Aorta (tissue), 5 donors: ENCODE measurements at regions not wholly inside any gene's neighbourhood (a gene's known extent, or its start where the extent isn't known, plus 50 kb on each side); places are given as distances from the start of the nearest gene placed in this dataset.

Source experiments
- ATAC-seq: fragments of 200-7000 bp; cut with Tn5 transposase; one replicate; pipeline ENCODE4 v1.9.1; 2022; ENCODE audit warnings: moderate library complexity; ENCODE audit not compliant: low FRiP score
- DNase-seq, 2 donors: peaks; one replicate each; pipeline ENCODE4 v3.0.0-alpha.2; 2020
- H3K27ac ChIP-seq, 2 donors: one replicate each; pipeline ENCODE4 v1.5.1; 2013; ENCODE audit warnings: low read length in 2 of 2, mild to moderate bottlenecking in 2 of 2, moderate library complexity in 2 of 2, control low read depth in 1 of 2, inconsistent platforms in 1 of 2, low read depth in 1 of 2
- H3K27me3 ChIP-seq, 2 donors: one replicate each; pipeline ENCODE4 v1.6.1; 2013; ENCODE audit warnings: control low read depth in 1 of 2, low read length in 1 of 2, mild to moderate bottlenecking in 1 of 2, moderate library complexity in 1 of 2; ENCODE audit not compliant: insufficient read depth in 2 of 2, control insufficient read depth in 1 of 2
- H3K36me3 ChIP-seq, 2 donors: one replicate each; pipeline ENCODE4 v1.6.1; 2013; ENCODE audit warnings: control low read depth in 1 of 2, low read length in 1 of 2, mild to moderate bottlenecking in 1 of 2; ENCODE audit not compliant: insufficient read depth in 2 of 2, control insufficient read depth in 1 of 2
- H3K4me1 ChIP-seq, 2 donors: one replicate each; pipeline ENCODE4 v1.6.1; 2013; ENCODE audit warnings: low read length in 2 of 2, control low read depth in 1 of 2, mild to moderate bottlenecking in 1 of 2, moderate library complexity in 1 of 2; ENCODE audit not compliant: insufficient read depth in 2 of 2, control insufficient read depth in 1 of 2
- H3K4me3 ChIP-seq, 2 donors: one replicate each; pipeline ENCODE4 v1.5.1; 2013; ENCODE audit warnings: low read length in 2 of 2, control low read depth in 1 of 2, mild to moderate bottlenecking in 1 of 2
- H3K9me3 ChIP-seq: one replicate; pipeline ENCODE4 v1.6.1; 2013; ENCODE audit warnings: mild to moderate bottlenecking, low read length; ENCODE audit not compliant: control insufficient read depth
- WGBS, 2 donors: extraction: QIAGEN DNeasy Blood & Tissue Kit; methylation state at CpG; one replicate each; pipeline ENCODE4 v1.1.7; 2013; 5-methylcytosine and 5-hydroxymethylcytosine counted together
- intact Hi-C, 2 donors: fragments of 100-400 bp; cut with DNase I; formaldehyde crosslinking; loops; one replicate each; pipeline versions ENCODE4 v1.14.2 to v1.15.0; 2022
- donor health status: healthy with polysubstance abuse.
- donor health status: Bipolar disorder and iron deficiency.
- donor health status: DM: no; HTN: no; CAD: no.
- donor health status: DM: no; HTN: no; CAD: no.
- donor health status: DM: yes; HTN: yes; CAD: no.

- H3K27ac ChIP-seq: no peak overlapping the region
- no peaks in the 10 kb centered on the region for H3K9me3 ChIP-seq
- H3K4me3 ChIP-seq: no peak overlapping the region
- intact Hi-C loops: no loop called here
- DNase-seq (no peak), ATAC-seq (no peak)
- WGBS, 2 donors: 95 to 96% methylated on average over 2 of the region's 2 CpGs
- H3K36me3 ChIP-seq: no peaks in the 10 kb centered on the region
- peaks cover 0 to 2% of the 10 kb centered on the region in 2 donors for H3K4me1 ChIP-seq
- H3K27me3 ChIP-seq: no peaks in the 10 kb centered on the region
These were observed 712.5 kb upstream of the FZD8 start for GRCh38 chr10:36354633-36355032.

GRCh38 chr10:36351159-36351558, 709.1 kb upstream of the FZD8 start:
- H3K27me3 ChIP-seq: no peaks in the 10 kb centered on the region
- no peak overlapping the region for H3K4me3 ChIP-seq
- peaks cover 0 to 2% of the 10 kb centered on the region in 2 donors for H3K4me1 ChIP-seq
- intact Hi-C loops: no loop called here
- DNase-seq (no peak), ATAC-seq (no peak)
- no peak overlapping the region for H3K27ac ChIP-seq
- H3K9me3 ChIP-seq: no peaks in the 10 kb centered on the region
- 12 to 15% methylated on average over 2 of the region's 2 CpGs for WGBS, 2 donors
- no peaks in the 10 kb centered on the region for H3K36me3 ChIP-seq

- 15 to 26% methylated on average over 8 of the region's 8 CpGs for WGBS, 2 donors
- DNase-seq (peak in 1 of 2 donors; percentile 48), ATAC-seq (no peak)
- Histone ChIP-seq H3K4me3 (no peak overlapping the region), H3K4me1 (peaks cover 3 to 6% of the 10 kb centered on the region in 2 donors), H3K27me3 (no peaks in the 10 kb centered on the region), H3K36me3 (no peaks in the 10 kb centered on the region), H3K9me3 (no peaks in the 10 kb centered on the region), H3K27ac (no peak overlapping the region)
- intact Hi-C loops: loop anchor here (10.0 kb wide), 2 partner anchors 145 to 705 kb away; partner anchors contain the start of gene FZD8 (in 1 of the 2)
These were observed 707.5 kb upstream of the FZD8 start for GRCh38 chr10:36349445-36350078.

GRCh38 chr10:36345807-36346206, 703.7 kb upstream of the FZD8 start:
- Histone ChIP-seq H3K27me3 (no peaks in the 10 kb centered on the region), H3K36me3 (no peaks in the 10 kb centered on the region), H3K9me3 (no peaks in the 10 kb centered on the region), H3K4me1 (peaks cover 3 to 4% of the 10 kb centered on the region in 2 donors), H3K4me3 (no peak overlapping the region), H3K27ac (peak overlapping the region in 1 of 2 donors; percentile 25)
- ATAC-seq (no peak), DNase-seq (no peak)
- intact Hi-C loops: loop anchor here (10.0 kb wide), 2 partner anchors 149 to 701 kb away; partner anchors contain the start of gene FZD8 (in 1 of the 2)

- Histone ChIP-seq H3K36me3 (no peaks in the 10 kb centered on the region), H3K27me3 (no peaks in the 10 kb centered on the region), H3K27ac (no peak overlapping the region), H3K9me3 (no peaks in the 10 kb centered on the region), H3K4me1 (peaks cover 3 to 4% of the 10 kb centered on the region in 2 donors), H3K4me3 (no peak overlapping the region)
- intact Hi-C loops: loop anchor here (10.0 kb wide), 2 partner anchors 150 to 700 kb away; partner anchors contain the start of gene FZD8 (in 1 of the 2)
- 96% methylated on average over 1 of the region's 1 CpG for WGBS, 2 donors
- DNase-seq (no peak), ATAC-seq (no peak)
These were observed 703.1 kb upstream of the FZD8 start for GRCh38 chr10:36345175-36345533.

GRCh38 chr10:36344240-36345174, 702.4 kb upstream of the FZD8 start:
- DNase-seq: no peak
- Histone ChIP-seq H3K27me3 (no peaks in the 10 kb centered on the region), H3K27ac (no peak overlapping the region), H3K9me3 (no peaks in the 10 kb centered on the region), H3K36me3 (no peaks in the 10 kb centered on the region), H3K4me1 (peaks cover 3 to 4% of the 10 kb centered on the region in 2 donors), H3K4me3 (no peak overlapping the region)
- no peak for ATAC-seq
- WGBS, 2 donors: 35 to 36% methylated on average over 6 of the region's 6 CpGs
- intact Hi-C loops: loop anchor here (10.0 kb wide), 2 partner anchors 150 to 700 kb away; partner anchors contain the start of gene FZD8 (in 1 of the 2)

GRCh38 chr10:36342781-36343180, 700.7 kb upstream of the FZD8 start:
- intact Hi-C loops: loop anchor here (10.0 kb wide), 2 partner anchors 152 to 698 kb away; partner anchors contain the start of gene FZD8 (in 1 of the 2)
- 49 to 81% methylated on average over 2 of the region's 2 CpGs for WGBS, 2 donors
- Histone ChIP-seq H3K36me3 (no peaks in the 10 kb centered on the region), H3K4me1 (peaks cover 3 to 4% of the 10 kb centered on the region in 2 donors), H3K27ac (no peak overlapping the region), H3K4me3 (no peak overlapping the region), H3K9me3 (no peaks in the 10 kb centered on the region), H3K27me3 (no peaks in the 10 kb centered on the region)
- ATAC-seq: no peak
- DNase-seq: no peak

- no peaks in the 10 kb centered on the region for H3K9me3 ChIP-seq
- no peak for DNase-seq
- intact Hi-C loops: loop anchor here (10.0 kb wide), 2 partner anchors 153 to 697 kb away; partner anchors contain the start of gene FZD8 (in 1 of the 2)
These were observed 699.4 kb upstream of the FZD8 start for GRCh38 chr10:36341471-36341870.

More at GRCh38 chr10:36341471-36341870, 699.4 kb upstream of the FZD8 start:
- H3K27me3 ChIP-seq: no peaks in the 10 kb centered on the region
- H3K4me3 ChIP-seq: no peak overlapping the region
- no peaks in the 10 kb centered on the region for H3K36me3 ChIP-seq
- no peak for ATAC-seq
- peaks cover 3 to 4% of the 10 kb centered on the region in 2 donors for H3K4me1 ChIP-seq
- H3K27ac ChIP-seq: no peak overlapping the region
- 95 to 97% methylated on average over 1 of the region's 1 CpG for WGBS, 2 donors
